Breast epithelium (tissue), 3 donors: ENCODE measurements at regions not wholly inside any gene's neighbourhood (a gene's known extent, or its start where the extent isn't known, plus 50 kb on each side); places are given as distances from the start of the nearest gene placed in this dataset.

Source experiments
- CTCF ChIP-seq, 3 donors: fragments of 450-650 bp; IDR thresholded peaks; one replicate each; pipeline ENCODE4 v1.5.1; 2016 to 2017; ENCODE audit warnings: antibody characterized with exemption in 3 of 3, mild to moderate bottlenecking in 3 of 3, moderate library complexity in 3 of 3
- POLR2A ChIP-seq: fragments of 450-650 bp; IDR thresholded peaks from one replicate; pipeline ENCODE4 v1.6.1; 2016; ENCODE audit warnings: antibody characterized with exemption, mild to moderate bottlenecking, moderate library complexity
- POLR2AphosphoS5 ChIP-seq, 3 donors: sonication (generic); formaldehyde crosslinking; IDR thresholded peaks; one replicate each; pipeline ENCODE4 v1.6.1; 2017; ENCODE audit warnings: antibody characterized with exemption in 3 of 3

- no peak for TF ChIP-seq CTCF (IDR thresholded peaks at IDR 0.05)
- no peak for TF ChIP-seq POLR2AphosphoS5 (IDR thresholded peaks at IDR 0.05)
- TF ChIP-seq POLR2A = no peak
These were observed 138.4 kb upstream of the DAPK1 start for GRCh38 chr9:87359264-87359663.
